ENCODE measurements at regions not wholly inside any gene's neighbourhood (a gene's known extent, or its start where the extent isn't known, plus 50 kb on each side); places are given as distances from the start of the nearest gene placed in this dataset.

- H3K4me2 ChIP-seq (ENCODE audit: control insufficient read depth, insufficient read depth), result no peak overlapping the region
- FAIRE-seq (no peak), DNase-seq (ENCODE audit: low read depth, low spot score) (no peak), ATAC-seq (no peak)
- H3K4me3 ChIP-seq, result no peak overlapping the region
- no peak overlapping the region for H3K27ac ChIP-seq (ENCODE audit: control insufficient read depth, insufficient read depth)
- H3K4me1 ChIP-seq (ENCODE audit: control insufficient read depth, insufficient read depth, low read length), result no peaks in the 10 kb centered on the region
- no peak overlapping the region for H2AFZ ChIP-seq (ENCODE audit: control insufficient read depth, low read depth, low read length)
- RAD21 ChIA-PET (ENCODE audit: unreplicated experiment), result no interaction called here
- CTCF ChIA-PET, result no interaction called here
- no peaks in the 10 kb centered on the region for H4K20me1 ChIP-seq (ENCODE audit: control insufficient read depth, insufficient read depth)
- POLR2A ChIA-PET, result no interaction called here
- no peaks in the 10 kb centered on the region for H3K79me2 ChIP-seq (ENCODE audit: control insufficient read depth, insufficient read depth, low read length)
- TF ChIP-seq GABPA (IDR thresholded peaks at IDR 0.05; ENCODE audit: low read depth) (no peak), SPI1 (IDR thresholded peaks at IDR 0.05; ENCODE audit: borderline replicate concordance, insufficient read depth, low read depth, low read length) (no peak), MTA2 (IDR thresholded peaks at IDR 0.05; ENCODE audit: low read depth) (no peak)
- intact Hi-C loops (cut with micrococcal nuclease; ENCODE audit: unreplicated experiment) (no loop called here), in situ Hi-C loops (cut with MboI) (no loop called here)
- BruUV-seq (replicated peaks), result no TSS peak
- no peaks in the 10 kb centered on the region for H3K9me3 ChIP-seq (replicated peaks; ENCODE audit: control insufficient read depth, insufficient read depth, low read length)
- WGBS (ENCODE audit: insufficient coverage, insufficient replicate concordance, low lambda C conversion rate, missing lambda C conversion rate), result 18% methylated on average over 2 of the region's 2 CpGs
- H3K36me3 ChIP-seq (ENCODE audit: control insufficient read depth in 2 of 2, insufficient read depth in 2 of 2, low read length in 1 of 2), result no peaks in the 10 kb centered on the region
- SMC1A ChIA-PET (ENCODE audit: uncharacterized antibody, unreplicated experiment), result no interaction called here
- no peak overlapping the region for H3K9ac ChIP-seq (ENCODE audit: control insufficient read depth, insufficient read depth, low read length)
- H3K27me3 ChIP-seq (replicated peaks in 1 of 2; ENCODE audit: control insufficient read depth in 2 of 2, insufficient read depth in 2 of 2, low read length in 1 of 2), result no peaks in the 10 kb centered on the region
Measured at GRCh38 chr11:30753994-30754393, 167.8 kb upstream of the MPPED2 start.

DNA sequence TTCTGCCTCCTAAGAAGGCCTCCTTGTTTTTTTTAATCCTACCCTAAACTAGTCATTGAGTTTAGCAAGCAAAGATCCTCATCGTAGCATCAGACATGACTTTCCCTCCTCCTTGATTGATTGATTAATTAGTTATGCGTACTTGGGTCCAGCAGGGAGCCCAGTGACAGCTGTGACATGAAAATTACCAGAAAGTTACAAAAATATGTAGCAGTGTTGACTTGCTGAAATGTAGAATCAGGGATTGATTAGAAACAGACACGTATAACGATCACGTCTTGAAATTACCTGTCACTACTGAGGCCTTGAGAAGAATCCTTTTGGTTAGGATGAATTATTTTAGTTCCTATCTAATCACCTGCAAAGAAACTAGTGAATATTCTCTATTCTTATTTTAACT, 167.4 kb upstream of the MPPED2 start:
- SMC1A ChIA-PET (ENCODE audit: uncharacterized antibody, unreplicated experiment), result no interaction called here
- no peak for FAIRE-seq
- TF ChIP-seq TAF1 (IDR thresholded peaks at IDR 0.05; ENCODE audit: borderline replicate concordance, low read depth, low read length), result no peak
- no peak for TF ChIP-seq BMI1 (IDR thresholded peaks at IDR 0.05; ENCODE audit: borderline replicate concordance)
- no peak for TF ChIP-seq NBN (IDR thresholded peaks at IDR 0.05)
- no peak for TF ChIP-seq ZNF24 (IDR thresholded peaks at IDR 0.05)
- TF ChIP-seq KAT2A (conservative IDR thresholded peaks at IDR 0.05; ENCODE audit: control insufficient read depth, low read depth, low read length), result no peak
- TF ChIP-seq ATF2 (IDR thresholded peaks at IDR 0.05; ENCODE audit: low read length), result no peak
- TF ChIP-seq HSF1 (IDR thresholded peaks at IDR 0.05; ENCODE audit: low read depth, low read length), result no peak
- TF ChIP-seq ZNF622 (IDR thresholded peaks at IDR 0.05), result no peak
- TF ChIP-seq, protein P1, sequence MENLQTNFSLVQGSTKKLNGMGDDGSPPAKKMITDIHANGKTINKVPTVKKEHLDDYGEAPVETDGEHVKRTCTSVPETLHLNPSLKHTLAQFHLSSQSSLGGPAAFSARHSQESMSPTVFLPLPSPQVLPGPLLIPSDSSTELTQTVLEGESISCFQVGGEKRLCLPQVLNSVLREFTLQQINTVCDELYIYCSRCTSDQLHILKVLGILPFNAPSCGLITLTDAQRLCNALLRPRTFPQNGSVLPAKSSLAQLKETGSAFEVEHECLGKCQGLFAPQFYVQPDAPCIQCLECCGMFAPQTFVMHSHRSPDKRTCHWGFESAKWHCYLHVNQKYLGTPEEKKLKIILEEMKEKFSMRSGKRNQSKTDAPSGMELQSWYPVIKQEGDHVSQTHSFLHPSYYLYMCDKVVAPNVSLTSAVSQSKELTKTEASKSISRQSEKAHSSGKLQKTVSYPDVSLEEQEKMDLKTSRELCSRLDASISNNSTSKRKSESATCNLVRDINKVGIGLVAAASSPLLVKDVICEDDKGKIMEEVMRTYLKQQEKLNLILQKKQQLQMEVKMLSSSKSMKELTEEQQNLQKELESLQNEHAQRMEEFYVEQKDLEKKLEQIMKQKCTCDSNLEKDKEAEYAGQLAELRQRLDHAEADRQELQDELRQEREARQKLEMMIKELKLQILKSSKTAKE (IDR thresholded peaks at IDR 0.05; ENCODE audit: low read depth, poor library complexity, severe bottlenecking), result no peak

More for the DNA sequence above, 167.4 kb upstream of the MPPED2 start:
- ChIA-PET CTCF (no interaction called here), POLR2A (no interaction called here), RAD21 (ENCODE audit: unreplicated experiment) (no interaction called here)
- ATAC-seq (no peak), DNase-seq (ENCODE audit: low read depth, low spot score) (no peak)
- Histone ChIP-seq H3K36me3 (ENCODE audit: control insufficient read depth in 2 of 2, insufficient read depth in 2 of 2, low read length in 1 of 2) (no peaks in the 10 kb centered on the region), H3K27ac (ENCODE audit: control insufficient read depth, insufficient read depth) (no peak overlapping the region), H3K27me3 (replicated peaks in 1 of 2; ENCODE audit: control insufficient read depth in 2 of 2, insufficient read depth in 2 of 2, low read length in 1 of 2) (no peaks in the 10 kb centered on the region), H3K9me3 (replicated peaks; ENCODE audit: control insufficient read depth, insufficient read depth, low read length) (no peaks in the 10 kb centered on the region), H3K4me1 (ENCODE audit: control insufficient read depth, insufficient read depth, low read length) (no peaks in the 10 kb centered on the region), H3K4me2 (ENCODE audit: control insufficient read depth, insufficient read depth) (no peak overlapping the region), H3K9ac (ENCODE audit: control insufficient read depth, insufficient read depth, low read length) (no peak overlapping the region), H4K20me1 (ENCODE audit: control insufficient read depth, insufficient read depth) (no peaks in the 10 kb centered on the region), H2AFZ (ENCODE audit: control insufficient read depth, low read depth, low read length) (no peak overlapping the region), H3K79me2 (ENCODE audit: control insufficient read depth, insufficient read depth, low read length) (no peaks in the 10 kb centered on the region), H3K4me3 (no peak overlapping the region)
- in situ Hi-C loops (cut with MboI), result no loop called here
- 14% methylated on average over 5 of the region's 5 CpGs for WGBS (ENCODE audit: insufficient coverage, insufficient replicate concordance, low lambda C conversion rate, missing lambda C conversion rate)
- intact Hi-C loops (cut with micrococcal nuclease; ENCODE audit: unreplicated experiment), result no loop called here
- BruUV-seq (replicated peaks), result no TSS peak

Data from GM12878 (cell line).